Endothelial cell of umbilical vein (primary cell): ENCODE measurements at regions not wholly inside any gene's neighbourhood (a gene's known extent, or its start where the extent isn't known, plus 50 kb on each side); places are given as distances from the start of the nearest gene placed in this dataset.

ENCODE experiments used
- BruUV-seq: library from RNA; stranded (reverse); fragments of 400-500 nt; replicated peaks from 2 replicates; lab custom pipeline; 2021; lab: Mats Ljungman, UMichigan
- CTCF ChIA-PET: fragments of 300-600, 350-600 bp; sonication (Branson Sonifier 250); formaldehyde crosslinking; loops from one replicate; lab custom pipeline; 2021; ENCODE audit warnings: antibody characterized with exemption, inconsistent platforms; lab: Charles Lee
- POLR2A ChIA-PET: fragments of 300-600, 350-600 bp; sonication (Branson Sonifier 250); formaldehyde crosslinking; loops from one replicate; lab custom pipeline; 2021; ENCODE audit warnings: antibody characterized with exemption, inconsistent platforms; lab: Charles Lee
- DNase-seq: peaks from one replicate; pipeline ENCODE4 v3.0.0-alpha.2; 2011; ENCODE audit warnings: low read depth, low spot score
- FAIRE-seq: peaks from 2 replicates; lab custom pipeline; 2011; peaks lifted over from hg19 to GRCh38; lab: Jason Lieb, UNC
- H2AFZ ChIP-seq: 2 replicates; pipeline ENCODE4 v1.6.0; 2012; ENCODE audit warnings: low read depth, low read length, control low read depth, inconsistent platforms
- H3K27ac ChIP-seq: 2 replicates; pipeline ENCODE4 v1.5.1; 2011; ENCODE audit warnings: low read depth, mild to moderate bottlenecking, control low read depth, low read length, moderate library complexity; ENCODE audit not compliant: insufficient read depth
- H3K27me3 ChIP-seq, 2 experiments: 2 replicates each; pipeline versions ENCODE4 v1.6.0 to v1.6.1; 2011; ENCODE audit warnings: low read length in 2 of 2, mixed read lengths in 1 of 2; ENCODE audit not compliant: control insufficient read depth in 2 of 2, insufficient read depth in 2 of 2
- H3K36me3 ChIP-seq, 2 experiments: 2 replicates in 1 of 2; 3 replicates in 1 of 2; pipeline ENCODE4 v1.5.1; 2011; ENCODE audit warnings: low read length in 2 of 2, mild to moderate bottlenecking in 1 of 2, moderate library complexity in 1 of 2; ENCODE audit not compliant: control insufficient read depth in 2 of 2, insufficient read depth in 2 of 2; ENCODE audit errors: extremely low read depth in 1 of 2
- H3K4me1 ChIP-seq: 3 replicates; pipeline ENCODE4 v1.5.1; 2011; ENCODE audit warnings: mild to moderate bottlenecking, low read length; ENCODE audit not compliant: control insufficient read depth, insufficient read depth; ENCODE audit errors: extremely low read depth
- H3K4me2 ChIP-seq: 2 replicates; pipeline ENCODE4 v1.6.1; 2011; ENCODE audit warnings: low read length, control low read depth, mixed read lengths; ENCODE audit not compliant: insufficient read depth
- H3K4me3 ChIP-seq, 3 experiments: fragments of 200-600 bp in 1 of 3; sonication (generic), shearing (Covaris generic) in 1 of 3; replicated peaks in 1 of 3; 2 replicates each; pipeline ENCODE4 v1.5.1; 2011 to 2016; ENCODE audit warnings: control low read depth in 3 of 3, low read length in 3 of 3, mild to moderate bottlenecking in 2 of 3, inconsistent platforms in 1 of 3, low read depth in 1 of 3, moderate library complexity in 1 of 3; ENCODE audit not compliant: insufficient read depth in 1 of 3
- H3K79me2 ChIP-seq: 2 replicates; pipeline ENCODE4 v1.6.0; 2012; ENCODE audit warnings: low read length, inconsistent platforms; ENCODE audit not compliant: control insufficient read depth, insufficient read depth
- H3K9ac ChIP-seq: replicated peaks from 2 replicates; pipeline ENCODE3; 2011; ENCODE audit warnings: low read length, control low read depth; ENCODE audit not compliant: insufficient read depth; ENCODE audit errors: extremely low read depth
- H3K9me1 ChIP-seq: replicated peaks from 3 replicates; pipeline ENCODE4 v1.6.0; 2011; ENCODE audit warnings: mild to moderate bottlenecking, low read length; ENCODE audit not compliant: control insufficient read depth, insufficient read depth; ENCODE audit errors: extremely low read depth
- H3K9me3 ChIP-seq: replicated peaks from 2 replicates; pipeline ENCODE4 v1.5.1; 2012; ENCODE audit warnings: low read length, inconsistent platforms; ENCODE audit not compliant: control insufficient read depth, insufficient read depth
- H4K20me1 ChIP-seq: replicated peaks from 2 replicates; pipeline ENCODE3; 2011; ENCODE audit warnings: mild to moderate bottlenecking, low read length; ENCODE audit not compliant: control insufficient read depth, insufficient read depth; ENCODE audit errors: extremely low read depth
- EZH2 ChIP-seq: IDR thresholded peaks from 2 replicates; pipeline ENCODE4 v1.6.1; 2012; ENCODE audit warnings: borderline replicate concordance, low read depth, mild to moderate bottlenecking, moderate library complexity, low read length, inconsistent platforms; ENCODE audit not compliant: severe bottlenecking
- FOS ChIP-seq: IDR thresholded peaks from 2 replicates; pipeline ENCODE4 v1.6.1; 2011; ENCODE audit warnings: mild to moderate bottlenecking, low read length, moderate library complexity, borderline replicate concordance; ENCODE audit not compliant: insufficient read depth
- GATA2 ChIP-seq: IDR thresholded peaks from 2 replicates; pipeline ENCODE4 v1.7.0; 2011; ENCODE audit warnings: low read depth, mild to moderate bottlenecking, moderate library complexity, mixed read lengths, low read length; ENCODE audit not compliant: insufficient read length, insufficient read depth
- JUN ChIP-seq: IDR thresholded peaks from 2 replicates; pipeline ENCODE4 v1.6.1; 2011; ENCODE audit warnings: borderline replicate concordance, low read depth; ENCODE audit not compliant: insufficient read length, insufficient read depth
- MYC ChIP-seq: IDR thresholded peaks from one replicate; pipeline ENCODE4 v1.6.1; 2011; ENCODE audit warnings: mild to moderate bottlenecking, low read depth, low read length
- POLR2A ChIP-seq: IDR thresholded peaks from 2 replicates; pipeline ENCODE4 v1.6.1; 2012; ENCODE audit warnings: low read depth, mild to moderate bottlenecking, control low read depth, low read length
- POLR2AphosphoS5 ChIP-seq: IDR thresholded peaks from 2 replicates; pipeline ENCODE4 v1.6.1; 2012; ENCODE audit warnings: low read depth, mild to moderate bottlenecking, control low read depth, low read length, moderate library complexity; ENCODE audit not compliant: insufficient read depth
- dilution Hi-C: fragments of 300-500 bp; cut with MboI; formaldehyde crosslinking; loops from one replicate; pipeline ENCODE4 v1.15.0; 2019; ENCODE audit warnings: low sequenced_read_pairs; ENCODE audit not compliant: extremely low pct_ligation_motif_present
- intact Hi-C: fragments of 100-400 bp; cut with micrococcal nuclease; formaldehyde crosslinking; loops from one replicate; pipeline ENCODE4 v1.10.0; 2022
- TF ChIP-seq, protein P1 (sequence below): IDR thresholded peaks from 2 replicates; pipeline ENCODE4 v1.6.1; 2011; ENCODE audit not compliant: insufficient read depth, insufficient read length
- TF ChIP-seq, protein P2 (sequence below), 2 donors: IDR thresholded peaks; 1 replicate in 1 of 2; 2 replicates in 1 of 2; pipeline ENCODE4 v1.5.1; 2011; ENCODE audit warnings: low read length in 2 of 2, mild to moderate bottlenecking in 2 of 2, moderate library complexity in 2 of 2, control low read depth in 1 of 2, inconsistent platforms in 1 of 2, low read depth in 1 of 2; ENCODE audit not compliant: insufficient read depth in 1 of 2; ENCODE audit errors: extremely low read depth in 1 of 2

DNA sequence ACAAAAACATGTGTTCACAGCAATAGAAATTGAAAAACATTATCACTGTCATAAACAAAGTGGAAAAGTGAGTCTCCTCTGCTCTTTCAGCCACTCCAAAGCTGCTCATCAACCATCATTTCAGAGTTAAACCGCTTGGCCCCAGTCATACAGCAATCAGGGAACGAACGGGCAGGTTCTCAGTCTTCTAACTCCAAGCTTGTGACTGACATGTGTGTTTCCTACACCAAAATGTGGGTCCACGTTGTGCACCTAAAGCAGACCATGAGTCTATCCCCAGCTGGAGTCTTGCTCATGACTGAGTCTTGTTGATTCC lies 582.6 kb upstream of the ID2 start:
- Histone ChIP-seq H3K27me3 (no peaks in the 10 kb centered on the region), H3K4me1 (no peaks in the 10 kb centered on the region), H3K9ac (no peak overlapping the region), H3K27ac (no peak overlapping the region), H3K36me3 (no peaks in the 10 kb centered on the region), H3K9me3 (no peaks in the 10 kb centered on the region), H4K20me1 (no peaks in the 10 kb centered on the region), H3K79me2 (no peaks in the 10 kb centered on the region), H2AFZ (no peak overlapping the region), H3K4me2 (no peak overlapping the region), H3K9me1 (no peaks in the 10 kb centered on the region), H3K4me3 (no peak overlapping the region)
- no peak for TF ChIP-seq MYC
- TF ChIP-seq POLR2AphosphoS5: no peak
- TF ChIP-seq FOS: no peak
- no peak for TF ChIP-seq JUN
- TF ChIP-seq EZH2: no peak
- TF ChIP-seq, protein P1, sequence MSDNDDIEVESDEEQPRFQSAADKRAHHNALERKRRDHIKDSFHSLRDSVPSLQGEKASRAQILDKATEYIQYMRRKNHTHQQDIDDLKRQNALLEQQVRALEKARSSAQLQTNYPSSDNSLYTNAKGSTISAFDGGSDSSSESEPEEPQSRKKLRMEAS: no peak
- no peak for TF ChIP-seq GATA2
- TF ChIP-seq, protein P2, sequence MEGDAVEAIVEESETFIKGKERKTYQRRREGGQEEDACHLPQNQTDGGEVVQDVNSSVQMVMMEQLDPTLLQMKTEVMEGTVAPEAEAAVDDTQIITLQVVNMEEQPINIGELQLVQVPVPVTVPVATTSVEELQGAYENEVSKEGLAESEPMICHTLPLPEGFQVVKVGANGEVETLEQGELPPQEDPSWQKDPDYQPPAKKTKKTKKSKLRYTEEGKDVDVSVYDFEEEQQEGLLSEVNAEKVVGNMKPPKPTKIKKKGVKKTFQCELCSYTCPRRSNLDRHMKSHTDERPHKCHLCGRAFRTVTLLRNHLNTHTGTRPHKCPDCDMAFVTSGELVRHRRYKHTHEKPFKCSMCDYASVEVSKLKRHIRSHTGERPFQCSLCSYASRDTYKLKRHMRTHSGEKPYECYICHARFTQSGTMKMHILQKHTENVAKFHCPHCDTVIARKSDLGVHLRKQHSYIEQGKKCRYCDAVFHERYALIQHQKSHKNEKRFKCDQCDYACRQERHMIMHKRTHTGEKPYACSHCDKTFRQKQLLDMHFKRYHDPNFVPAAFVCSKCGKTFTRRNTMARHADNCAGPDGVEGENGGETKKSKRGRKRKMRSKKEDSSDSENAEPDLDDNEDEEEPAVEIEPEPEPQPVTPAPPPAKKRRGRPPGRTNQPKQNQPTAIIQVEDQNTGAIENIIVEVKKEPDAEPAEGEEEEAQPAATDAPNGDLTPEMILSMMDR (IDR thresholded peaks at IDR 0.05; ENCODE audit: extremely low read depth in 1 of 2, insufficient read depth in 1 of 2, low read depth in 1 of 2, low read length in 2 of 2): no peak
- no peak for TF ChIP-seq POLR2A
- DNase-seq (no peak), FAIRE-seq (no peak)
- no TSS peak for BruUV-seq
- ChIA-PET POLR2A (no interaction called here), CTCF (no interaction called here)
- intact Hi-C loops (no loop called here), dilution Hi-C loops (no loop called here)
